ENCODE measurements at regions not wholly inside any gene's neighbourhood (a gene's known extent, or its start where the extent isn't known, plus 50 kb on each side); places are given as distances from the start of the nearest gene placed in this dataset.

- DNase-seq (ENCODE audit: low read depth in 2 of 2) = no peak
These were observed 217.5 kb downstream of the GLI2 start for GRCh38 chr2:120953066-120953756.

- no peak for DNase-seq (ENCODE audit: low read depth in 2 of 2)
These were observed 218.3 kb downstream of the GLI2 start for GRCh38 chr2:120953843-120954584.

- DNase-seq (ENCODE audit: low read depth in 2 of 2) = no peak
These were observed 219.3 kb downstream of the GLI2 start for GRCh38 chr2:120954939-120955338.

- no peak for DNase-seq (ENCODE audit: low read depth in 2 of 2)
These were observed 219.8 kb downstream of the GLI2 start for GRCh38 chr2:120955427-120955826.

GRCh38 chr2:120956486-120957156 is 221.0 kb downstream of the GLI2 start:
- DNase-seq (ENCODE audit: low read depth in 2 of 2) = no peak

- no peak for DNase-seq (ENCODE audit: low read depth in 2 of 2)
These were observed 222.2 kb downstream of the GLI2 start for GRCh38 chr2:120957905-120958304.

- DNase-seq (ENCODE audit: low read depth in 2 of 2) = no peak
These were observed 223.1 kb downstream of the GLI2 start for GRCh38 chr2:120958623-120959366.

GRCh38 chr2:120959426-120959825 is 223.8 kb downstream of the GLI2 start:
- DNase-seq (ENCODE audit: low read depth in 2 of 2) = no peak

GRCh38 chr2:120960770-120961366 is 225.2 kb downstream of the GLI2 start:
- no peak for DNase-seq (ENCODE audit: low read depth in 2 of 2)

- no peak for DNase-seq (ENCODE audit: low read depth in 2 of 2)
These were observed 225.7 kb downstream of the GLI2 start for GRCh38 chr2:120961396-120961795.

- no peak for DNase-seq (ENCODE audit: low read depth in 2 of 2)
These were observed 228.5 kb downstream of the GLI2 start for GRCh38 chr2:120963997-120964705.

- DNase-seq (ENCODE audit: low read depth in 2 of 2) = no peak
These were observed 229.2 kb downstream of the GLI2 start for GRCh38 chr2:120964819-120965218.

GRCh38 chr2:120966510-120967254 is 231.0 kb downstream of the GLI2 start:
- DNase-seq (ENCODE audit: low read depth in 2 of 2) = no peak

GRCh38 chr2:120968307-120969015 is 232.8 kb downstream of the GLI2 start:
- DNase-seq (ENCODE audit: low read depth in 2 of 2) = no peak

- no peak for DNase-seq (ENCODE audit: low read depth in 2 of 2)
These were observed 234.1 kb downstream of the GLI2 start for GRCh38 chr2:120969613-120970355.

- no peak for DNase-seq (ENCODE audit: low read depth in 2 of 2)
These were observed 236.2 kb downstream of the GLI2 start for GRCh38 chr2:120971866-120972265.

GRCh38 chr2:120972286-120972685 is 236.6 kb downstream of the GLI2 start:
- no peak for DNase-seq (ENCODE audit: low read depth in 2 of 2)

- DNase-seq (ENCODE audit: low read depth in 2 of 2) = no peak
These were observed 237.5 kb downstream of the GLI2 start for GRCh38 chr2:120973196-120973595.

- DNase-seq (ENCODE audit: low read depth in 2 of 2) = no peak
These were observed 239.3 kb downstream of the GLI2 start for GRCh38 chr2:120974950-120975349.
